HCT116 (cell line): ENCODE measurements at regions not wholly inside any gene's neighbourhood (a gene's known extent, or its start where the extent isn't known, plus 50 kb on each side); places are given as distances from the start of the nearest gene placed in this dataset.

Source experiments
- ATAC-seq: fragments of 200-7000 bp; cut with Tn5 transposase; 2 replicates; pipeline ENCODE4 v1.9.1; 2020; ENCODE audit warnings: mild to moderate bottlenecking, moderate library complexity
- BruUV-seq: library from RNA; stranded (reverse); fragments of 400-500 nt; replicated peaks from 2 replicates; lab custom pipeline; 2021; lab: Mats Ljungman, UMichigan
- CTCF ChIA-PET: fragments of 300-600 bp; sonication (Branson Sonifier 250); formaldehyde crosslinking; loops from one replicate; lab custom pipeline; 2021; ENCODE audit warnings: antibody characterized with exemption; lab: Charles Lee
- POLR2A ChIA-PET: fragments of 300-600, 350-600 bp; sonication (Branson Sonifier 250); formaldehyde crosslinking; loops from one replicate; lab custom pipeline; 2021; ENCODE audit warnings: antibody characterized with exemption; lab: Charles Lee
- RAD21 ChIA-PET, 2 experiments: fragments of 300-600 bp; sonication (Branson Sonifier 250); formaldehyde crosslinking; loops; one replicate each; lab custom pipeline; 2023; ENCODE audit warnings: low total read pairs in 2 of 2; ENCODE audit not compliant: uncharacterized antibody in 2 of 2, unreplicated experiment in 2 of 2, low non-redundant PET in 1 of 2; lab: Charles Lee
- DNase-seq: peaks from one replicate; pipeline ENCODE4 v3.0.0-alpha.2; 2010; ENCODE audit warnings: low read depth, low spot score
- H2AFZ ChIP-seq: fragments of 200-600 bp; shearing (Covaris generic), sonication (generic); 2 replicates; pipeline ENCODE4 v1.6.1; 2017; ENCODE audit warnings: low read depth, mixed run types, mixed read lengths, antibody characterized with exemption, low read length; ENCODE audit not compliant: poor library complexity, severe bottlenecking
- H3K27ac ChIP-seq: 2 replicates; pipeline ENCODE4 v1.5.1; 2012; ENCODE audit warnings: low read depth, low read length
- H3K27me3 ChIP-seq: fragments of 200-600 bp; sonication (generic); 2 replicates; pipeline ENCODE4 v1.6.1; 2016; ENCODE audit warnings: mixed run types, low read length, mixed read lengths; ENCODE audit not compliant: insufficient read depth
- H3K36me3 ChIP-seq, 2 experiments: fragments of 200-500 bp in 1 of 2; fragments of 200-600 bp in 1 of 2; sonication (Bioruptor generic) in 1 of 2; sonication (generic) in 1 of 2; 2 replicates each; pipeline versions ENCODE4 v1.5.1 to v1.6.1; 2014 to 2016; ENCODE audit warnings: low read length in 2 of 2, inconsistent platforms in 1 of 2, mixed read lengths in 1 of 2, mixed run types in 1 of 2; ENCODE audit not compliant: insufficient read depth in 2 of 2, control insufficient read depth in 1 of 2
- H3K4me1 ChIP-seq, 2 experiments: fragments of 200-600 bp in 1 of 2; sonication (generic) in 1 of 2; 2 replicates each; pipeline versions ENCODE4 v1.5.1 to v1.6.1; 2012 to 2017; ENCODE audit warnings: low read length in 2 of 2, inconsistent platforms in 1 of 2, mild to moderate bottlenecking in 1 of 2, mixed read lengths in 1 of 2, mixed run types in 1 of 2, moderate library complexity in 1 of 2; ENCODE audit not compliant: insufficient read depth in 2 of 2, control insufficient read depth in 1 of 2
- H3K4me2 ChIP-seq: fragments of 200-600 bp; sonication (generic); 2 replicates; pipeline ENCODE4 v1.6.1; 2017; ENCODE audit warnings: mixed run types, low read length, mixed read lengths
- H3K4me3 ChIP-seq, 2 experiments: fragments of 200-600 bp in 1 of 2; sonication (generic) in 1 of 2; replicated peaks in 1 of 2; 2 replicates each; pipeline ENCODE4 v1.5.1; 2011 to 2016; ENCODE audit warnings: low read length in 2 of 2, control low read depth in 1 of 2, low read depth in 1 of 2, mild to moderate bottlenecking in 1 of 2, mixed read lengths in 1 of 2, mixed run types in 1 of 2
- H3K79me2 ChIP-seq: fragments of 200-600 bp; sonication (generic); 2 replicates; pipeline ENCODE4 v1.6.1; 2017; ENCODE audit warnings: mild to moderate bottlenecking, mixed run types, low read length, moderate library complexity, mixed read lengths; ENCODE audit not compliant: insufficient read depth
- H3K9ac ChIP-seq: fragments of 200-600 bp; sonication (generic); 2 replicates; pipeline ENCODE4 v1.6.1; 2016; ENCODE audit warnings: low read length, mixed read lengths
- H3K9me2 ChIP-seq: fragments of 200-600 bp; sonication (generic), shearing (Covaris generic); 2 replicates; pipeline ENCODE4 v1.6.1; 2017; ENCODE audit warnings: mixed run types, mild to moderate bottlenecking, moderate library complexity; ENCODE audit not compliant: insufficient read depth
- H3K9me3 ChIP-seq, 2 experiments: fragments of 200-500 bp in 1 of 2; fragments of 200-600 bp in 1 of 2; sonication (Bioruptor generic) in 1 of 2; sonication (generic) in 1 of 2; 2 replicates each; pipeline ENCODE4 v1.6.1; 2014 to 2017; ENCODE audit warnings: low read length in 2 of 2, mixed read lengths in 2 of 2, inconsistent platforms in 1 of 2, low read depth in 1 of 2, mild to moderate bottlenecking in 1 of 2, mixed run types in 1 of 2, moderate library complexity in 1 of 2; ENCODE audit not compliant: control insufficient read depth in 1 of 2, insufficient read depth in 1 of 2
- H4K20me1 ChIP-seq: fragments of 200-600 bp; sonication (generic), shearing (Covaris generic); 2 replicates; pipeline ENCODE4 v1.6.1; 2017; ENCODE audit warnings: mixed run types, mild to moderate bottlenecking, moderate library complexity; ENCODE audit not compliant: insufficient read depth
- ATF3 ChIP-seq: IDR thresholded peaks from 2 replicates; pipeline ENCODE4 v1.6.1; 2012
- CBX3 ChIP-seq: IDR thresholded peaks from 2 replicates; pipeline ENCODE4 v1.6.1; 2012; ENCODE audit warnings: low read depth
- CEBPB ChIP-seq: IDR thresholded peaks from 2 replicates; pipeline ENCODE4 v1.6.1; 2012; ENCODE audit warnings: low read depth
- EGR1 ChIP-seq: IDR thresholded peaks from 2 replicates; pipeline ENCODE4 v1.6.1; 2012; ENCODE audit warnings: low read depth
- ELF1 ChIP-seq: IDR thresholded peaks from 2 replicates; pipeline ENCODE4 v1.6.1; 2012; ENCODE audit warnings: low read depth, borderline replicate concordance
- EZH2 ChIP-seq: fragments of 200-600 bp; sonication (generic); IDR thresholded peaks from 2 replicates; pipeline ENCODE4 v1.6.1; 2017; ENCODE audit warnings: antibody characterized with exemption, mixed run types
- EZH2phosphoT487 ChIP-seq: fragments of 200-600 bp; IDR thresholded peaks from 2 replicates; pipeline ENCODE4 v1.6.1; 2018; ENCODE audit warnings: antibody characterized with exemption, borderline replicate concordance
- FOSL1 ChIP-seq: IDR thresholded peaks from 2 replicates; pipeline ENCODE4 v1.6.1; 2012; ENCODE audit warnings: low read depth
- JUND ChIP-seq: IDR thresholded peaks from 2 replicates; pipeline ENCODE4 v1.6.1; 2012
- MAX ChIP-seq: IDR thresholded peaks from 2 replicates; pipeline ENCODE4 v1.6.1; 2012
- POLR2A ChIP-seq: IDR thresholded peaks from 2 replicates; pipeline ENCODE4 v1.7.0; 2011; ENCODE audit warnings: borderline replicate concordance; ENCODE audit not compliant: insufficient read depth, insufficient read length; ENCODE audit errors: extremely low read depth
- POLR2AphosphoS5 ChIP-seq: IDR thresholded peaks from 2 replicates; pipeline ENCODE4 v1.6.1; 2011; ENCODE audit warnings: mild to moderate bottlenecking, low read depth, low read length, moderate library complexity
- REST ChIP-seq: IDR thresholded peaks from 2 replicates; pipeline ENCODE4 v1.6.1; 2012; ENCODE audit warnings: low read depth
- SIN3A ChIP-seq: IDR thresholded peaks from 2 replicates; pipeline ENCODE4 v1.6.1; 2012; ENCODE audit warnings: low read depth
- SP1 ChIP-seq: IDR thresholded peaks from 2 replicates; pipeline ENCODE4 v1.6.1; 2012; ENCODE audit warnings: low read depth
- SRF ChIP-seq: IDR thresholded peaks from 2 replicates; pipeline ENCODE4 v1.6.1; 2012; ENCODE audit warnings: low read depth
- TCF7L2 ChIP-seq: IDR thresholded peaks from 2 replicates; pipeline ENCODE4 v1.7.0; 2011; ENCODE audit warnings: borderline replicate concordance, inconsistent platforms; ENCODE audit not compliant: insufficient read depth, insufficient read length; ENCODE audit errors: extremely low read depth
- ZBTB33 ChIP-seq: IDR thresholded peaks from 2 replicates; pipeline ENCODE4 v1.6.1; 2011; ENCODE audit warnings: mild to moderate bottlenecking, low read length, moderate library complexity; ENCODE audit not compliant: insufficient replicate concordance; ENCODE audit errors: extremely low read depth
- ZFX ChIP-seq: fragments of 450-650 bp; IDR thresholded peaks from 2 replicates; pipeline ENCODE4 v1.6.1; 2017
- ZNF274 ChIP-seq: fragments of 200-500 bp; sonication (Bioruptor generic); IDR thresholded peaks from 2 replicates; pipeline ENCODE4 v1.6.1; 2014; ENCODE audit warnings: mild to moderate bottlenecking, low read depth, low read length, inconsistent platforms
- intact Hi-C: fragments of 100-400 bp; cut with micrococcal nuclease; formaldehyde crosslinking; loops from 2 replicates; pipeline ENCODE4 v1.10.0; 2022

- no peak for TF ChIP-seq ZBTB33
- TF ChIP-seq ELF1 = no peak
- TF ChIP-seq ATF3 = no peak
- no peak for TF ChIP-seq ZFX
- TF ChIP-seq TCF7L2 = no peak
- no peak for TF ChIP-seq FOSL1
- no peak for TF ChIP-seq EZH2phosphoT487
- no peak for TF ChIP-seq EGR1
- no peak for TF ChIP-seq SP1
- no peak for TF ChIP-seq ZNF274
- TF ChIP-seq SIN3A = no peak
- no peak for TF ChIP-seq SRF
- no peak for TF ChIP-seq POLR2A
- TF ChIP-seq EZH2 = no peak
- no peak for TF ChIP-seq CBX3
- TF ChIP-seq REST = no peak
- no peak for TF ChIP-seq POLR2AphosphoS5
- no peak for TF ChIP-seq MAX
- no peak for TF ChIP-seq JUND
- no peak for TF ChIP-seq CEBPB
- POLR2A ChIA-PET = no interaction called here
- no peaks in the 10 kb centered on the region for H3K36me3 ChIP-seq
- no TSS peak for BruUV-seq
- intact Hi-C loops = no loop called here
- H3K4me3 ChIP-seq = no peak overlapping the region
- RAD21 ChIA-PET = no interaction called here
- DNase-seq (no peak), ATAC-seq (no peak)
- H3K9ac ChIP-seq = no peak overlapping the region
- peaks cover 4 to 29% of the 10 kb centered on the region in 2 experiments; a peak in 3 of 4 replicates for H3K9me3 ChIP-seq
- H3K27me3 ChIP-seq = no peaks in the 10 kb centered on the region
- no peaks in the 10 kb centered on the region for H3K79me2 ChIP-seq
- no peaks in the 10 kb centered on the region for H4K20me1 ChIP-seq
- no peak overlapping the region for H2AFZ ChIP-seq
- no peak overlapping the region for H3K27ac ChIP-seq
- no peaks in the 10 kb centered on the region for H3K4me1 ChIP-seq
- no peak overlapping the region for H3K4me2 ChIP-seq
- CTCF ChIA-PET = no interaction called here
- no peaks in the 10 kb centered on the region for H3K9me2 ChIP-seq
Measured at GRCh38 chr14:87652278-87652677, 340.7 kb downstream of the GALC start.
